Left lung (tissue), 4 donors: ENCODE measurements at regions not wholly inside any gene's neighbourhood (a gene's known extent, or its start where the extent isn't known, plus 50 kb on each side); places are given as distances from the start of the nearest gene placed in this dataset.
A peak's percentile ranks its signal among the peaks of the same experiment; 100 is the strongest.
"Not testable (repeated sequence)": the region's sequence is repeated elsewhere in the genome, so short reads cannot be mapped to it uniquely, and the experiment has no call there.

Experiments used
- ATAC-seq: fragments of 200-7000 bp; cut with Tn5 transposase; one replicate; pipeline ENCODE4 v1.9.1; 2020; ENCODE audit warnings: moderate library complexity
- DNase-seq, 4 donors: peaks; one replicate each; pipeline ENCODE4 v3.0.0-alpha.2; 2013 to 2020
- H3K27ac ChIP-seq, 2 donors: fragments of 200-600 bp; sonication (generic) in 1 of 2; one replicate each; pipeline versions ENCODE4 v1.5.0 to v1.8.0; 2020 to 2021
- H3K27me3 ChIP-seq, 2 donors: fragments of 200-600 bp; sonication (generic) in 1 of 2; one replicate each; pipeline versions ENCODE4 v1.5.0 to v1.8.0; 2020 to 2021
- H3K36me3 ChIP-seq, 2 donors: fragments of 200-600 bp; sonication (generic) in 1 of 2; one replicate each; pipeline versions ENCODE4 v1.5.0 to v1.8.0; 2020 to 2021
- H3K4me1 ChIP-seq, 2 donors: fragments of 200-600 bp; one replicate each; pipeline ENCODE4 v1.8.0; 2021
- H3K4me3 ChIP-seq, 2 donors: fragments of 200-600 bp; sonication (generic) in 1 of 2; one replicate each; pipeline versions ENCODE4 v1.5.0 to v1.8.0; 2020 to 2021; ENCODE audit warnings: mild to moderate bottlenecking in 1 of 2
- H3K9me3 ChIP-seq, 2 donors: fragments of 200-600 bp; sonication (generic) in 1 of 2; one replicate each; pipeline versions ENCODE4 v1.5.0 to v1.8.0; 2020 to 2021
- CTCF ChIP-seq, 2 donors: fragments of 200-600 bp; sonication (generic) in 1 of 2; IDR thresholded peaks; one replicate each; pipeline versions ENCODE4 v1.5.0 to v1.8.0; 2021; ENCODE audit warnings: antibody characterized with exemption in 2 of 2
- intact Hi-C, 2 donors: fragments of 100-400 bp; cut with DNase I; formaldehyde crosslinking; loops; one replicate each; pipeline versions ENCODE4 v1.11.2 to v1.14.2; 2022
- donor health status: DM: no; HTN: yes; CAD: no.
- donor health status: DM: no; HTN: no; CAD: no.

GRCh38 chr3:186444974-186445373, 82.9 kb upstream of the DGKG start:
- no peak for TF ChIP-seq CTCF (IDR thresholded peaks at IDR 0.05)
- no peaks in the 10 kb centered on the region for H3K9me3 ChIP-seq
- no peak overlapping the region for H3K27ac ChIP-seq
- H3K27me3 ChIP-seq: no peaks in the 10 kb centered on the region
- no peaks in the 10 kb centered on the region for H3K36me3 ChIP-seq
- DNase-seq (no peak), ATAC-seq (no peak)
- intact Hi-C loops: no loop called here
- H3K4me1 ChIP-seq: no peaks in the 10 kb centered on the region
- H3K4me3 ChIP-seq: no peak overlapping the region

- H3K27ac ChIP-seq: no peak overlapping the region
- no peaks in the 10 kb centered on the region for H3K4me1 ChIP-seq
- DNase-seq (no peak), ATAC-seq (no peak)
- intact Hi-C loops: no loop called here
- no peak overlapping the region for H3K4me3 ChIP-seq
- TF ChIP-seq CTCF (IDR thresholded peaks at IDR 0.05): no peak
- H3K9me3 ChIP-seq: no peaks in the 10 kb centered on the region
- no peaks in the 10 kb centered on the region for H3K27me3 ChIP-seq
- H3K36me3 ChIP-seq: no peaks in the 10 kb centered on the region
Observed at GRCh38 chr3:186444288-186444687, 82.3 kb upstream of the DGKG start.

- H3K27ac ChIP-seq, H3K27me3 ChIP-seq, intact Hi-C loops, ATAC-seq, H3K4me1 ChIP-seq, H3K9me3 ChIP-seq, DNase-seq, H3K4me3 ChIP-seq, H3K36me3 ChIP-seq: not testable (repeated sequence)
Observed at GRCh38 chr3:186442979-186443378, 80.9 kb upstream of the DGKG start.

GRCh38 chr3:186442162-186442561, 80.1 kb upstream of the DGKG start:
- H3K27ac ChIP-seq: no peak overlapping the region

GRCh38 chr3:186440891-186441290, 78.9 kb upstream of the DGKG start:
- H3K4me1 ChIP-seq: no peaks in the 10 kb centered on the region
- no peak for DNase-seq
- no peaks in the 10 kb centered on the region for H3K27me3 ChIP-seq
- no peaks in the 10 kb centered on the region for H3K36me3 ChIP-seq
- H3K27ac ChIP-seq: no peak overlapping the region
- no peak for TF ChIP-seq CTCF (IDR thresholded peaks at IDR 0.05)
- no peak overlapping the region for H3K4me3 ChIP-seq
- intact Hi-C loops: no loop called here
- ATAC-seq: no peak
- no peaks in the 10 kb centered on the region for H3K9me3 ChIP-seq

More at GRCh38 chr3:186442162-186442561, 80.1 kb upstream of the DGKG start:
- no peaks in the 10 kb centered on the region for H3K36me3 ChIP-seq
- no peaks in the 10 kb centered on the region for H3K27me3 ChIP-seq
- no peaks in the 10 kb centered on the region for H3K9me3 ChIP-seq
- H3K4me1 ChIP-seq: no peaks in the 10 kb centered on the region
- TF ChIP-seq CTCF (IDR thresholded peaks at IDR 0.05): no peak
- peak; percentile 64 for ATAC-seq
- H3K4me3 ChIP-seq: no peak overlapping the region
- no peak for DNase-seq
- intact Hi-C loops: no loop called here

- no peak for TF ChIP-seq CTCF (IDR thresholded peaks at IDR 0.05)
Observed at GRCh38 chr3:186439725-186440124, 77.7 kb upstream of the DGKG start.

GRCh38 chr3:186435332-186435731, 73.3 kb upstream of the DGKG start:
- ATAC-seq, intact Hi-C loops, DNase-seq: not testable (repeated sequence)

More at GRCh38 chr3:186439725-186440124, 77.7 kb upstream of the DGKG start:
- Histone ChIP-seq H3K27ac (no peak overlapping the region), H3K9me3 (no peaks in the 10 kb centered on the region), H3K27me3 (no peaks in the 10 kb centered on the region), H3K4me3 (no peak overlapping the region), H3K4me1 (no peaks in the 10 kb centered on the region), H3K36me3 (no peaks in the 10 kb centered on the region)
- ATAC-seq (no peak), DNase-seq (no peak)
- intact Hi-C loops: no loop called here

More at GRCh38 chr3:186435332-186435731, 73.3 kb upstream of the DGKG start:
- H3K36me3 ChIP-seq, H3K4me3 ChIP-seq, H3K27ac ChIP-seq, H3K9me3 ChIP-seq, H3K27me3 ChIP-seq, H3K4me1 ChIP-seq: not testable (repeated sequence)
